ENCODE measurements at regions not wholly inside any gene's neighbourhood (a gene's known extent, or its start where the extent isn't known, plus 50 kb on each side); places are given as distances from the start of the nearest gene placed in this dataset.

- Mint-ChIP-seq H3K27me3 (peaks cover 22% of the 10 kb centered on the region), H3K9me3 (no peaks in the 10 kb centered on the region), H3K4me3 (no peak overlapping the region), H3K27ac (no peak overlapping the region), H3K4me1 (no peaks in the 10 kb centered on the region), H3K36me3 (no peaks in the 10 kb centered on the region)
- no peak for DNase-seq (ENCODE audit: low spot score in 2 of 2)
- ATAC-seq (ENCODE audit: low read depth), result no peak
These were observed 251.5 kb downstream of the DHX35 start for GRCh38 chr20:39213476-39214145.

DNA sequence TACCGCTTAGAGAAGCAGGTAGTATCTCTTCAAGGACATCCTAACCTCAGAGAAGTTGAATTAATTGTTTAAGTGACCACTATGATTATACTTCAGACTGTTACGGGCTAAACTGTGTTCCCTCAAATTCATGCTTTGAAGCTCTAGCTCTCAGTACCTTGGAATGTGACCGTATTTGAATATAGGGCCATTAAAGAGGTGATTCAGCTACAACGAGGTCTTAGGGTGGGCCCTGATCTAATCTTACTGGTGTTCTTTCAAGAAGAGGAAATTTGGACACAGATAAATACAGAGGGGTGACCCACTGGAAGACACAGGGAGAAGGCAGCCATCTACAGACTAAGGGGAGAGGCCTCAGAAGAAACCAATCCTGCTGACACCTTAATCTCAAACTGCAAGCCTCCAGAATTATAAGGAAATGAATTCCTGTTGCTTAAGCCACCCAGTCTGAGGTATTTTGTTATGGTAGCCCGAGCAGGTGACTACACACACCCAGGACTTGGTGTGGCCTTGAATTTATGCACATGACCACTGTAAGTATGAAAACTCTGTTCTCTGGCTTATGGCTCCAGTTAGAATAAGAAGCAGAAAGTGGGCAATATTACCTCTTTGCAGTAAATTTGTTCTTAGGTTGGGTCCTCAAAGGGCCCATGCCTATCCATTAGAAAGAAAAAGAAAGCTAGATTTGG, 249.1 kb downstream of the DHX35 start:
- Mint-ChIP-seq H3K27me3 (peaks cover 22% of the 10 kb centered on the region), H3K27ac (no peak overlapping the region), H3K9me3 (no peaks in the 10 kb centered on the region), H3K4me1 (no peaks in the 10 kb centered on the region), H3K4me3 (no peak overlapping the region), H3K36me3 (peaks cover 1% of the 10 kb centered on the region)
- DNase-seq (ENCODE audit: low spot score in 2 of 2) (no peak), ATAC-seq (ENCODE audit: low read depth) (no peak)

DNA sequence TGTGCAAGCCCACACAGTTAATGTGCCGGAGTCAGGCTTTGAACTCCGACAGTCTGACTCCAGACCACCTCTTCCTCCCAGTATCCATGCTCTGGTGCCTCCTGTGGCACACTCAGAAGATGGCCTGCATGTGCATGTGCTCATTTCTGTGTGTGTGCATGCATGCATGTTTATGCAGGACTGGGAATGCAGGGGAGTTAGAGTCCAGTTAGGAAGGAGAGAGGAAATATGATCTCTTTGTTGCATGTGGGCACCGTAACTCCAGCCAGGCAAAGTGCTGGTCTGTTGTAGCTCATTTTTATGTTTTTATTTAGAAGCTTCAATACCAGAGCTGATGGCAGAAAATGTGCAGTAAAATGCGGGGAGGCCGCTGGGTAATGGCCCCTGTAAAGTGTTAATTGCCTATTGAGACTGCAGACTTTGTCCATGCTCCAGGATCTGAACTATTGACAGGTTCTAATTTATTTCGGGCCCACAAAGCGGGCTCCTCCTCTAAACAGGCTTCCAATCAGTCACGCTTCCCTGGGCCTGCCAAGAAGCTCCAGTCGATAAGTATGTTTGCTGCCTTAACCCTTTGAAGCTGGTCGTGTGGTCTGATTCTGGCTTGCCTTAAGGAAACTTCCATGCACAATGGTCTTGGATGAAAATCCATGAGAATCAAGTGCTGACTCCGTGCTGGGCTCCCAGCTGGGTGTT, 248.3 kb downstream of the DHX35 start:
- H3K9me3 Mint-ChIP-seq, result no peaks in the 10 kb centered on the region
- H3K27me3 Mint-ChIP-seq, result peaks cover 18% of the 10 kb centered on the region
- no peak for ATAC-seq (ENCODE audit: low read depth)
- no peak overlapping the region for H3K27ac Mint-ChIP-seq
- no peak overlapping the region for H3K4me3 Mint-ChIP-seq
- peaks cover 1% of the 10 kb centered on the region for H3K36me3 Mint-ChIP-seq
- DNase-seq (ENCODE audit: low spot score in 2 of 2), result no peak
- no peaks in the 10 kb centered on the region for H3K4me1 Mint-ChIP-seq

GRCh38 chr20:39206899-39207564, 244.9 kb downstream of the DHX35 start:
- H3K27me3 Mint-ChIP-seq, result peaks cover 14% of the 10 kb centered on the region
- H3K4me3 Mint-ChIP-seq, result no peak overlapping the region
- ATAC-seq (ENCODE audit: low read depth) (no peak), DNase-seq (ENCODE audit: low spot score in 2 of 2) (no peak)
- H3K27ac Mint-ChIP-seq, result no peak overlapping the region
- H3K36me3 Mint-ChIP-seq, result peaks cover 1% of the 10 kb centered on the region
- peaks cover 1% of the 10 kb centered on the region for H3K9me3 Mint-ChIP-seq
- H3K4me1 Mint-ChIP-seq, result no peaks in the 10 kb centered on the region

DNA sequence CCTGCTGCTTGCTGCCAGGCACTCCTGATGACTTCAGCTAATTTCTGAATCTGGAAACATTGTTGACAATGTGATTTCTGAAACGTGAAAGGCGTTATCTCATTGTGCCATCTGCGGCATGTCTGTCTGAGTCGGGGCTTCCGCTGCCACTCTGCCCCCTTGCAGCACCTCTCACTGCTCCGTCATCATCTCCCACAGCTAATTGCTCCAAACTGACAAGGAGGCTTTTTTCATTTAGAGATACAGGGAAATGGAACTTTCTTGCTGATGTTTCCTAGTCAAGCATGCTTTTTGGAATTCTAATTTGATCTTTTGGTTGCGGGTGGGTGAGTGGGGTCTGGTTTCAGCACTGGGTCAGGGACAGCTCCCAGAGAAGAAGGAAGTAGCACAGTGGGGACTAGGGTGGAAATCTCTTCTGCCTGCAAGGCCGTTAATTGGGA, 233.5 kb downstream of the DHX35 start:
- ATAC-seq (ENCODE audit: low read depth) (no peak), DNase-seq (ENCODE audit: low spot score in 2 of 2) (no peak)
- H3K9me3 Mint-ChIP-seq, result peaks cover 6% of the 10 kb centered on the region
- no peaks in the 10 kb centered on the region for H3K4me1 Mint-ChIP-seq
- H3K4me3 Mint-ChIP-seq, result no peak overlapping the region
- peaks cover 2% of the 10 kb centered on the region for H3K36me3 Mint-ChIP-seq
- no peak overlapping the region for H3K27ac Mint-ChIP-seq
- H3K27me3 Mint-ChIP-seq, result peaks cover 22% of the 10 kb centered on the region

GRCh38 chr20:39190666-39191570, 228.8 kb downstream of the DHX35 start:
- H3K4me1 Mint-ChIP-seq, result no peaks in the 10 kb centered on the region
- ATAC-seq (ENCODE audit: low read depth) (no peak), DNase-seq (ENCODE audit: low spot score in 2 of 2) (no peak)
- H3K9me3 Mint-ChIP-seq, result peaks cover 3% of the 10 kb centered on the region
- no peaks in the 10 kb centered on the region for H3K36me3 Mint-ChIP-seq
- no peak overlapping the region for H3K4me3 Mint-ChIP-seq
- H3K27me3 Mint-ChIP-seq, result peaks cover 11% of the 10 kb centered on the region
- H3K27ac Mint-ChIP-seq, result no peak overlapping the region

DNA sequence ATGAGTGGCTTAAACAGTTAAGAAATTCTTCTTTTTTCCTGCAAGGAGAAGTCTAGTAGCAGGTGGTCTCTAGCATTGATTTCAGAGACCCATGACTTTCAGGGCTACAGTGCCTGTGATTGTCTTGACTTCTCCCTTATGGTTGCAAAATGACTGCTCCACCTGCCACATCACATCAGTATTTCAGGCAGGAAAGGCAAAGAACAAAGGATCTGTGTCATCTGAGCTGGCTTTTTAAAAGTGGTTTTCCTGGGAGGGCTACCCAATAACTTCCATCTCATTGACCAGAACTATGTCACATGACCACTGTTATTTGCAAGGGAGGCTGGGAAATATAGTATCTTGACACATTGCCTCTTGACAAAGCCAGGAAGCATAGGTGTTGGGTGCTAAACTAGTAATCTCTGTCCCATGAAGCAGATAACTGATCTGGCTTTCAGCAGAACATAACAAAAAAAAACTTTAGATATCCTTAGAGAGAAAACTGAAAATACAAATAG, 226.2 kb downstream of the DHX35 start:
- peaks cover 2% of the 10 kb centered on the region for H3K9me3 Mint-ChIP-seq
- H3K27ac Mint-ChIP-seq, result no peak overlapping the region
- peaks cover 3% of the 10 kb centered on the region for H3K27me3 Mint-ChIP-seq
- H3K4me3 Mint-ChIP-seq, result no peak overlapping the region
- DNase-seq (ENCODE audit: low spot score in 2 of 2) (no peak), ATAC-seq (ENCODE audit: low read depth) (no peak)
- no peaks in the 10 kb centered on the region for H3K4me1 Mint-ChIP-seq
- H3K36me3 Mint-ChIP-seq, result no peaks in the 10 kb centered on the region

GRCh38 chr20:39181490-39181889, 219.3 kb downstream of the DHX35 start:
- H3K9me3 Mint-ChIP-seq, result peaks cover 2% of the 10 kb centered on the region
- no peak for DNase-seq (ENCODE audit: low spot score in 2 of 2)
- H3K27me3 Mint-ChIP-seq, result peaks cover 10% of the 10 kb centered on the region
- H3K4me3 Mint-ChIP-seq, result no peak overlapping the region
- H3K4me1 Mint-ChIP-seq, result no peaks in the 10 kb centered on the region
- no peaks in the 10 kb centered on the region for H3K36me3 Mint-ChIP-seq
- no peak for ATAC-seq (ENCODE audit: low read depth)
- no peak overlapping the region for H3K27ac Mint-ChIP-seq

- no peak overlapping the region for H3K4me3 Mint-ChIP-seq
- no peak overlapping the region for H3K27ac Mint-ChIP-seq
- H3K27me3 Mint-ChIP-seq, result peaks cover 13% of the 10 kb centered on the region
- ATAC-seq (ENCODE audit: low read depth), result no peak
- H3K4me1 Mint-ChIP-seq, result peaks cover 3% of the 10 kb centered on the region
- H3K36me3 Mint-ChIP-seq, result no peaks in the 10 kb centered on the region
- H3K9me3 Mint-ChIP-seq, result no peaks in the 10 kb centered on the region
- DNase-seq (ENCODE audit: low spot score in 2 of 2), result no peak
These were observed 214.3 kb downstream of the DHX35 start for GRCh38 chr20:39176457-39176856.

DNA sequence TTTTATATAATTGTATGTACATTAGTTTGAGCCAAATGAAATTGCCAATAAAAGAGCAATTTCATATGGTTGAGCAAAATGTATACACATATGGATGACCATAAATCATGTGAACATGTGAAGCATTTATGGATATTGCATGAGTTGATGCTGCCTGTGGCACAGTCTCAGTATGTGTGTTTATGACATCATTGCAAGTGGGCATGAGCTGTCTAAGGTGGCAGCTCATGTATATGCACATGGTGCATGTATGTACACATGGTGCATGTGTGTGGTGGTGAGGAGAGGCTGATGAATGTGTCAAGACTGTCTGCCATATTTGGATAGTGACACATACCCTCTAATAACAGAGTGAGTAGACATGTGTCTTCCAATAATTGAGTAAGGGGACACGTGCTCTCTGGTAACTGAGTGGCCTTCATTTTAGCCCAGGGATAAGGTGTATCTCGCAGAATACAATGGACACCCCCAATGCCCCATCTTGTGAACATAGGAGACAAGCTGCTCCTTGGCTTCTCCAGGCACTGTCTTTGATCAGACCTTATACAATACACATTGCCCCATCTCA, 208.8 kb downstream of the DHX35 start:
- peaks cover 17% of the 10 kb centered on the region for H3K27me3 Mint-ChIP-seq
- no peak overlapping the region for H3K4me3 Mint-ChIP-seq
- DNase-seq (ENCODE audit: low spot score in 2 of 2), result no peak
- no peak overlapping the region for H3K27ac Mint-ChIP-seq
- H3K4me1 Mint-ChIP-seq, result peaks cover 5% of the 10 kb centered on the region
- H3K36me3 Mint-ChIP-seq, result no peaks in the 10 kb centered on the region
- no peak for ATAC-seq (ENCODE audit: low read depth)
- H3K9me3 Mint-ChIP-seq, result peaks cover 6% of the 10 kb centered on the region

DNA sequence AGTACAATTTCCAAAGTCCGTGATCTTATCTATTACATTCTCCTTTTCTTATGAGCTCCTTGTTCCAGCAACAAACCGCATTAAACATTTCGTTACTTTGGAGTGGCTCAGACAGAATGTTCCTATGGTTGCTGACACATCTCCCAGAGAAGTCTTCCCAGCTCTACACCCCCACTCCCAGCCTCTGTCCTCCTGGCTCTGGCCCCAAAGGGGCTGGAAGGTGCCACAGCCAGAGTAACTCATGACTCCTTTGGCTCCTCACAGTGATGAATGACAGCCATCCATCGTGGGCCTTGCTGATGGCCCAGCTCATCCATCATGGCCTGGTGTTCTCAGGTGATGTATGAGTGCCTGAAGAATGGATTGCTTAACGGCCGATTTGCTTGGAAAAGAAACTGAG, 203.0 kb downstream of the DHX35 start:
- Mint-ChIP-seq H3K27me3 (peaks cover 16% of the 10 kb centered on the region), H3K36me3 (no peaks in the 10 kb centered on the region), H3K4me1 (no peaks in the 10 kb centered on the region), H3K4me3 (no peak overlapping the region), H3K27ac (no peak overlapping the region), H3K9me3 (peaks cover 2% of the 10 kb centered on the region)
- no peak for DNase-seq (ENCODE audit: low spot score in 2 of 2)
- no peak for ATAC-seq (ENCODE audit: low read depth)

- Mint-ChIP-seq H3K27me3 (peaks cover 17% of the 10 kb centered on the region), H3K4me1 (no peaks in the 10 kb centered on the region), H3K9me3 (no peaks in the 10 kb centered on the region), H3K36me3 (no peaks in the 10 kb centered on the region), H3K4me3 (no peak overlapping the region), H3K27ac (no peak overlapping the region)
- ATAC-seq (ENCODE audit: low read depth), result no peak
- no peak for DNase-seq (ENCODE audit: low spot score in 2 of 2)
These were observed 202.5 kb downstream of the DHX35 start for GRCh38 chr20:39164642-39165041.

GRCh38 chr20:39163993-39164392, 201.8 kb downstream of the DHX35 start:
- peaks cover 17% of the 10 kb centered on the region for H3K27me3 Mint-ChIP-seq
- DNase-seq (ENCODE audit: low spot score in 2 of 2), result no peak
- no peak overlapping the region for H3K27ac Mint-ChIP-seq
- H3K36me3 Mint-ChIP-seq, result no peaks in the 10 kb centered on the region
- ATAC-seq (ENCODE audit: low read depth), result no peak
- H3K9me3 Mint-ChIP-seq, result no peaks in the 10 kb centered on the region
- no peaks in the 10 kb centered on the region for H3K4me1 Mint-ChIP-seq
- no peak overlapping the region for H3K4me3 Mint-ChIP-seq

Data from memory B cell (primary cell).